Heart right ventricle (tissue), 16 donors: ENCODE measurements at regions not wholly inside any gene's neighbourhood (a gene's known extent, or its start where the extent isn't known, plus 50 kb on each side); places are given as distances from the start of the nearest gene placed in this dataset.

Experiments
- ATAC-seq, 8 donors: fragments of 200-7000 bp; cut with Tn5 transposase; one replicate each; pipeline ENCODE4 v1.9.1; 2020; ENCODE audit warnings: mild to moderate bottlenecking in 8 of 8, moderate library complexity in 8 of 8, moderate number of reproducible peaks in 1 of 8
- DNase-seq, 2 donors: peaks; one replicate each; pipeline ENCODE4 v3.0.0-alpha.2; 2020
- H3K27ac ChIP-seq, 10 donors: fragments of 200-600 bp; sonication (generic) in 2 of 10; one replicate each; pipeline versions ENCODE4 v1.5.0 to v1.8.0; 2020 to 2022; ENCODE audit warnings: mild to moderate bottlenecking in 3 of 10
- H3K27me3 ChIP-seq, 7 donors: fragments of 200-600 bp; one replicate each; pipeline ENCODE4 v1.8.0; 2021 to 2022; ENCODE audit warnings: mild to moderate bottlenecking in 2 of 7
- H3K36me3 ChIP-seq, 9 donors: fragments of 200-600 bp; sonication (generic) in 1 of 9; one replicate each; pipeline versions ENCODE4 v1.5.0 to v1.8.0; 2020 to 2022; ENCODE audit warnings: mild to moderate bottlenecking in 2 of 9
- H3K4me1 ChIP-seq, 9 donors: fragments of 200-600 bp; sonication (generic) in 1 of 9; one replicate each; pipeline versions ENCODE4 v1.5.0 to v1.8.0; 2020 to 2022; ENCODE audit warnings: mild to moderate bottlenecking in 4 of 9
- H3K4me3 ChIP-seq, 10 donors: fragments of 200-600 bp; sonication (generic) in 2 of 10; one replicate each; pipeline versions ENCODE4 v1.5.0 to v1.8.0; 2020 to 2022; ENCODE audit warnings: mild to moderate bottlenecking in 7 of 10, moderate library complexity in 2 of 10
- H3K9me3 ChIP-seq, 11 donors: fragments of 200-600 bp in 10 of 11; sonication (generic) in 2 of 11; one replicate each; pipeline versions ENCODE4 v1.5.0 to v1.8.0; 2013 to 2022; ENCODE audit warnings: mild to moderate bottlenecking in 2 of 11, control low read depth in 1 of 11, moderate library complexity in 1 of 11
- CTCF ChIP-seq, 9 donors: fragments of 200-600 bp; sonication (generic) in 2 of 9; IDR thresholded peaks; one replicate each; pipeline versions ENCODE4 v1.5.0 to v1.8.0; 2021 to 2022; ENCODE audit warnings: antibody characterized with exemption in 9 of 9, mild to moderate bottlenecking in 5 of 9, moderate library complexity in 1 of 9
- WGBS, 2 donors: extraction: QIAGEN DNeasy Blood & Tissue Kit; methylation state at CpG; one replicate each; pipeline ENCODE4 v1.1.7; 2013; ENCODE audit warnings: inconsistent platforms in 1 of 2; 5-methylcytosine and 5-hydroxymethylcytosine counted together
- intact Hi-C, 10 donors: fragments of 100-400 bp; cut with DNase I; formaldehyde crosslinking; loops; one replicate each; pipeline versions ENCODE4 v1.11.1 to v1.14.2; 2022
- donor health status: Arrhythmogenic right ventricular cardiomyopathy.
- donor health status: ischemic (EF 13 %, LVEDD 7.1; RV severe dilation, severe dysfunction).
- donor health status: healthy with polysubstance abuse.
- donor health status: DM: no; HTN: yes; CAD: no.
- donor health status: DM: no; HTN: no; CAD: no.
- donor health status: ischemic (EF 25% LVEDD 6.9; RV normal size, moderate dysfunction).
- donor health status: ischemic (EF 25% LVEDD 5.7; RV mildly dilated, moderate dysfunction).
- donor health status: healthy.
- donor health status: DM: yes; HTN: yes; CAD: no.
- donor health status: Ischemic cardiomyopathy.
- donor health status: ischemic (EF 35%, LVEDD 5.7; RV mildly dilated, moderate dysfunction).
- donor health status: nonischemic (EF 11% LVEDD 7.7; RV severe dilation, severe dysfunction).
- donor health status: DM: yes; HTN: yes; CAD: no.
- donor health status: PGD.
- donor health status: ischemic (EF 29% LVEDD 5.4; RV normal size, mild dysfunction).
- donor health status: nonischemic (EF 23%, LVEDD 6.1; RV moderate dilation, normal function).

GRCh38 chr20:23283096-23283850, 67.3 kb upstream of the NXT1 start:
- 88 to 90% methylated on average over 12 of the region's 12 CpGs for WGBS, 2 donors
- intact Hi-C loops: no loop called here
- ATAC-seq (no peak), DNase-seq (no peak)
- H3K27me3 ChIP-seq: peaks cover 0 to 4% (median 0%) of the 10 kb centered on the region in 7 donors
- H3K9me3 ChIP-seq: peaks cover 0 to 4% (median 0%) of the 10 kb centered on the region in 11 donors
- TF ChIP-seq CTCF (IDR thresholded peaks at IDR 0.05): no peak
- no peak overlapping the region for H3K4me3 ChIP-seq
- no peak overlapping the region for H3K27ac ChIP-seq
- H3K4me1 ChIP-seq: no peaks in the 10 kb centered on the region
- H3K36me3 ChIP-seq: no peaks in the 10 kb centered on the region

- Histone ChIP-seq H3K36me3 (no peaks in the 10 kb centered on the region), H3K27ac (no peak overlapping the region), H3K27me3 (peaks cover 0 to 4% (median 0%) of the 10 kb centered on the region in 7 donors), H3K4me1 (no peaks in the 10 kb centered on the region), H3K4me3 (no peak overlapping the region), H3K9me3 (peaks cover 0 to 4% (median 0%) of the 10 kb centered on the region in 11 donors)
- no peak for TF ChIP-seq CTCF (IDR thresholded peaks at IDR 0.05)
- DNase-seq (no peak), ATAC-seq (no peak)
- intact Hi-C loops: no loop called here
- WGBS, 2 donors: 62 to 77% methylated on average over 3 of the region's 3 CpGs
These were observed 68.0 kb upstream of the NXT1 start for GRCh38 chr20:23282546-23282945.

- no peak for TF ChIP-seq CTCF (IDR thresholded peaks at IDR 0.05)
- Histone ChIP-seq H3K27me3 (peaks cover 0 to 4% (median 0%) of the 10 kb centered on the region in 7 donors), H3K9me3 (peaks cover 0 to 4% (median 0%) of the 10 kb centered on the region in 11 donors), H3K27ac (no peak overlapping the region), H3K4me3 (no peak overlapping the region), H3K36me3 (no peaks in the 10 kb centered on the region), H3K4me1 (no peaks in the 10 kb centered on the region)
- 33 to 44% methylated on average over 1 of the region's 1 CpG for WGBS, 2 donors
- intact Hi-C loops: no loop called here
- DNase-seq: no peak
- ATAC-seq: no peak
These were observed 68.5 kb upstream of the NXT1 start for GRCh38 chr20:23282111-23282510.

- no peak overlapping the region for H3K27ac ChIP-seq
These were observed 70.8 kb upstream of the NXT1 start for GRCh38 chr20:23279836-23280235.

More at GRCh38 chr20:23279836-23280235, 70.8 kb upstream of the NXT1 start:
- 91 to 93% methylated on average over 7 of the region's 7 CpGs for WGBS, 2 donors
- intact Hi-C loops: no loop called here
- Histone ChIP-seq H3K4me1 (no peaks in the 10 kb centered on the region), H3K9me3 (peaks cover 0 to 12% (median 0%) of the 10 kb centered on the region in 11 donors), H3K4me3 (no peak overlapping the region), H3K27me3 (peaks cover 0 to 4% (median 0%) of the 10 kb centered on the region in 7 donors), H3K36me3 (no peaks in the 10 kb centered on the region)
- TF ChIP-seq CTCF (IDR thresholded peaks at IDR 0.05): no peak
- DNase-seq (no peak), ATAC-seq (no peak)
